ENCODE measurements at regions not wholly inside any gene's neighbourhood (a gene's known extent, or its start where the extent isn't known, plus 50 kb on each side); places are given as distances from the start of the nearest gene placed in this dataset.

GRCh38 chr7:16320099-16320660 is 101.2 kb downstream of the CRPPA start:
- no peak for DNase-seq (ENCODE audit: low spot score)

GRCh38 chr7:16318989-16319915 is 102.1 kb downstream of the CRPPA start:
- DNase-seq (ENCODE audit: low spot score): peak; percentile 86

- no peak for DNase-seq (ENCODE audit: low spot score)
Measured at GRCh38 chr7:16318463-16318862, 102.9 kb downstream of the CRPPA start.

GRCh38 chr7:16317406-16317805 is 103.9 kb downstream of the CRPPA start:
- DNase-seq (ENCODE audit: low spot score): peak; percentile 15

- DNase-seq (ENCODE audit: low spot score): no peak
Measured at GRCh38 chr7:16315280-16315679, 106.1 kb downstream of the CRPPA start.

- no peak for DNase-seq (ENCODE audit: low spot score)
Measured at GRCh38 chr7:16309129-16309528, 112.2 kb downstream of the CRPPA start.

- DNase-seq (ENCODE audit: low spot score): no peak
Measured at GRCh38 chr7:16301291-16301690, 120.0 kb downstream of the CRPPA start.

GRCh38 chr7:16300361-16300895 is 120.9 kb downstream of the CRPPA start:
- no peak for DNase-seq (ENCODE audit: low spot score)

- peak; percentile 60 for DNase-seq (ENCODE audit: low spot score)
Measured at GRCh38 chr7:16299853-16300252, 121.5 kb downstream of the CRPPA start.

GRCh38 chr7:16298221-16298620 is 123.1 kb downstream of the CRPPA start:
- DNase-seq (ENCODE audit: low spot score): no peak

- peak; percentile 55 for DNase-seq (ENCODE audit: low spot score)
Measured at GRCh38 chr7:16295558-16295957, 125.8 kb downstream of the CRPPA start.

GRCh38 chr7:16293669-16294425 is 127.5 kb downstream of the CRPPA start:
- no peak for DNase-seq (ENCODE audit: low spot score)

- DNase-seq (ENCODE audit: low spot score): no peak
Measured at GRCh38 chr7:16284581-16284980, 136.8 kb downstream of the CRPPA start.

- no peak for DNase-seq (ENCODE audit: low spot score)
Measured at GRCh38 chr7:16278167-16278787, 143.1 kb downstream of the CRPPA start.

- peak; percentile 51 for DNase-seq (ENCODE audit: low spot score)
Measured at GRCh38 chr7:16271990-16272665, 149.2 kb downstream of the CRPPA start.

GRCh38 chr7:16271355-16271915 is 149.9 kb downstream of the CRPPA start:
- no peak for DNase-seq (ENCODE audit: low spot score)

GRCh38 chr7:16270844-16271243 is 150.5 kb downstream of the CRPPA start:
- DNase-seq (ENCODE audit: low spot score): no peak

- DNase-seq (ENCODE audit: low spot score): peak; percentile 55
Measured at GRCh38 chr7:16268821-16269768, 152.2 kb downstream of the CRPPA start.

Measured in HT-29 (cell line).